CD14-positive monocyte (primary cell): ENCODE measurements at regions not wholly inside any gene's neighbourhood (a gene's known extent, or its start where the extent isn't known, plus 50 kb on each side); places are given as distances from the start of the nearest gene placed in this dataset.

Experiments used
- DNase-seq, 3 donors: peaks; one replicate each; pipeline ENCODE4 v3.0.0-alpha.2; 2011 to 2022
- H2AFZ ChIP-seq: 2 replicates; pipeline ENCODE4 v1.6.0; 2012; ENCODE audit warnings: mild to moderate bottlenecking, low read depth, low read length, inconsistent platforms; ENCODE audit not compliant: insufficient read depth, poor library complexity, severe bottlenecking
- H3K27ac ChIP-seq, 2 donors: 1 replicate in 1 of 2; 2 replicates in 1 of 2; pipeline ENCODE4 v1.5.1; 2012 to 2013; ENCODE audit warnings: low read length in 2 of 2, control low read depth in 1 of 2, inconsistent platforms in 1 of 2, low read depth in 1 of 2, mild to moderate bottlenecking in 1 of 2
- H3K27me3 ChIP-seq, 2 donors: one replicate each; pipeline versions ENCODE4 v1.6.0 to v1.6.1; 2011 to 2013; ENCODE audit warnings: low read length in 2 of 2; ENCODE audit not compliant: control insufficient read depth in 2 of 2, insufficient read depth in 2 of 2
- H3K36me3 ChIP-seq, 2 donors: replicated peaks in 1 of 2; 1 replicate in 1 of 2; 2 replicates in 1 of 2; pipeline versions ENCODE4 v1.5.1 to v1.6.1; 2012 to 2013; ENCODE audit warnings: low read length in 2 of 2, control low read depth in 1 of 2, inconsistent platforms in 1 of 2, mild to moderate bottlenecking in 1 of 2; ENCODE audit not compliant: insufficient read depth in 2 of 2, control insufficient read depth in 1 of 2
- H3K4me1 ChIP-seq, 2 donors: 1 replicate in 1 of 2; 2 replicates in 1 of 2; pipeline versions ENCODE4 v1.5.1 to v1.6.1; 2012 to 2013; ENCODE audit warnings: low read length in 2 of 2, control low read depth in 1 of 2, inconsistent platforms in 1 of 2, mild to moderate bottlenecking in 1 of 2, moderate library complexity in 1 of 2; ENCODE audit not compliant: insufficient read depth in 2 of 2, control insufficient read depth in 1 of 2
- H3K4me2 ChIP-seq: replicated peaks from 2 replicates; pipeline ENCODE3; 2012; ENCODE audit warnings: low read length, moderate library complexity, mild to moderate bottlenecking; ENCODE audit not compliant: poor library complexity, severe bottlenecking; ENCODE audit errors: extremely low read depth
- H3K4me3 ChIP-seq, 3 experiments: fragments of 200-600 bp in 1 of 3; sonication (generic) in 1 of 3; replicated peaks in 1 of 3; 1 replicate in 2 of 3; 2 replicates in 1 of 3; pipeline ENCODE4 v1.5.1; 2011 to 2013; ENCODE audit warnings: low read length in 3 of 3, mild to moderate bottlenecking in 3 of 3, control low read depth in 2 of 3, low read depth in 2 of 3, inconsistent platforms in 1 of 3, moderate library complexity in 1 of 3
- H3K79me2 ChIP-seq: 2 replicates; pipeline ENCODE4 v1.6.0; 2012; ENCODE audit warnings: mild to moderate bottlenecking, control low read depth, inconsistent platforms, low read length, moderate library complexity; ENCODE audit not compliant: insufficient read depth
- H3K9ac ChIP-seq: 2 replicates; pipeline ENCODE4 v1.6.0; 2017; ENCODE audit warnings: low read length, mild to moderate bottlenecking; ENCODE audit not compliant: insufficient read depth, poor library complexity, severe bottlenecking
- H3K9me3 ChIP-seq, 2 donors: replicated peaks in 1 of 2; 1 replicate in 1 of 2; 2 replicates in 1 of 2; pipeline versions ENCODE4 v1.5.1 to v1.6.1; 2012 to 2013; ENCODE audit warnings: low read length in 2 of 2, control low read depth in 1 of 2; ENCODE audit not compliant: control insufficient read depth in 1 of 2, insufficient read depth in 1 of 2
- H4K20me1 ChIP-seq: 2 replicates; pipeline ENCODE4 v1.6.0; 2012; ENCODE audit warnings: mild to moderate bottlenecking, low read length, control low read depth, moderate library complexity; ENCODE audit not compliant: insufficient read depth
- H3K27ac Mint-ChIP-seq, 7 donors: one replicate each; pipeline ENCODE4 v1.8.0; 2020; ENCODE audit warnings: mild to moderate bottlenecking in 7 of 7, mixed read lengths in 7 of 7, moderate library complexity in 6 of 7, inconsistent platforms in 2 of 7
- H3K27me3 Mint-ChIP-seq, 3 donors: one replicate each; pipeline ENCODE4 v1.8.0; 2021 to 2022; ENCODE audit warnings: low read depth in 3 of 3, mild to moderate bottlenecking in 3 of 3, mixed read lengths in 3 of 3, moderate library complexity in 3 of 3, inconsistent platforms in 1 of 3
- H3K36me3 Mint-ChIP-seq, 2 donors: one replicate each; pipeline ENCODE4 v1.8.0; 2020; ENCODE audit warnings: mixed read lengths in 2 of 2, inconsistent platforms in 1 of 2, mild to moderate bottlenecking in 1 of 2
- H3K4me1 Mint-ChIP-seq: one replicate; pipeline ENCODE4 v1.8.0; 2020; ENCODE audit warnings: mild to moderate bottlenecking, mixed read lengths
- H3K4me3 Mint-ChIP-seq, 2 donors: one replicate each; pipeline ENCODE4 v1.8.0; 2020; ENCODE audit warnings: mild to moderate bottlenecking in 2 of 2, mixed read lengths in 2 of 2, moderate library complexity in 1 of 2
- H3K9me3 Mint-ChIP-seq, 7 donors: one replicate each; pipeline ENCODE4 v1.8.0; 2020 to 2022; ENCODE audit warnings: mixed read lengths in 7 of 7, mild to moderate bottlenecking in 6 of 7, moderate library complexity in 6 of 7, inconsistent platforms in 2 of 7
- WGBS: methylation state at CpG from one replicate; pipeline ENCODE4 v1.1.5; 2013; ENCODE audit warnings: missing lambda C conversion rate; ENCODE audit not compliant: insufficient coverage; 5-methylcytosine and 5-hydroxymethylcytosine counted together
- intact Hi-C, 2 donors: fragments of 100-400 bp; cut with micrococcal nuclease; formaldehyde crosslinking; loops; one replicate each; pipeline versions ENCODE4 v1.15.0 to v1.15.1; 2023
- TF ChIP-seq, protein P1 (sequence below): fragments of 200-600 bp; IDR thresholded peaks from one replicate; pipeline ENCODE4 v1.8.0; 2022; ENCODE audit warnings: antibody characterized with exemption, mild to moderate bottlenecking

DNA sequence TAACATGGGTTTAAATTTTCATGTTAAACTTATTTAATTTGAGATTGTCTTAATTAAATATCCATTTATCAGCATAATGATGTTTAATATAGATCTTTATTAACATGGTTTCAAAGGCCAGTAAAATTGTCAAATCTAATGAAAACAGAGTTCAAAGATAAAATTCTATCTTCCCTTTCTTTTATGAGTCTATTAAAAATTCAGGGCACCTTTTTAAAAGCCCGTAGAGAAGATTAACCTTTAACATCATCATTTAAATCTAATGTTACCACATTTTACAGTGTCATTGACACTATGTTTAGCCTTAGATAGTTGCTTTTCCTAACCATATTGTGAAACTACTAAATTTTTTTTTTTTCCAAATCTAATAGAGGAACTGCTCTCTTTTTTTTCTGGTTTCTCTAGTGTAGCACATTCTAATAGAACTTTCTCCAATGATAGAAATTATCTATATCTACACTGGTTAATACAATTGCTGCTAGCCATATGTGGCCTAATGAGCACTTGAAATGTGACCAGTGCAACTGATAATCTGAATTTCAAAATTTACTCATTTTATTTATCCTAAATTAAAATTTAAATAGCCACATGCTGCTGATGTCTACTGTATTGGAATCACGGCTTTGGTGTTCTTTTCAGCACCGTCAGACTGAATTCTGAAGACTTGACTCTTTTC, 410.9 kb downstream of the UTRN start:
- Mint-ChIP-seq H3K27ac (no peak overlapping the region), H3K4me1 (peaks cover 9% of the 10 kb centered on the region), H3K36me3 (peaks cover 14 to 24% of the 10 kb centered on the region in 2 donors), H3K4me3 (no peak overlapping the region), H3K9me3 (peaks cover 2 to 6% (median 4%) of the 10 kb centered on the region in 7 donors), H3K27me3 (no peaks in the 10 kb centered on the region)
- TF ChIP-seq, protein P1, sequence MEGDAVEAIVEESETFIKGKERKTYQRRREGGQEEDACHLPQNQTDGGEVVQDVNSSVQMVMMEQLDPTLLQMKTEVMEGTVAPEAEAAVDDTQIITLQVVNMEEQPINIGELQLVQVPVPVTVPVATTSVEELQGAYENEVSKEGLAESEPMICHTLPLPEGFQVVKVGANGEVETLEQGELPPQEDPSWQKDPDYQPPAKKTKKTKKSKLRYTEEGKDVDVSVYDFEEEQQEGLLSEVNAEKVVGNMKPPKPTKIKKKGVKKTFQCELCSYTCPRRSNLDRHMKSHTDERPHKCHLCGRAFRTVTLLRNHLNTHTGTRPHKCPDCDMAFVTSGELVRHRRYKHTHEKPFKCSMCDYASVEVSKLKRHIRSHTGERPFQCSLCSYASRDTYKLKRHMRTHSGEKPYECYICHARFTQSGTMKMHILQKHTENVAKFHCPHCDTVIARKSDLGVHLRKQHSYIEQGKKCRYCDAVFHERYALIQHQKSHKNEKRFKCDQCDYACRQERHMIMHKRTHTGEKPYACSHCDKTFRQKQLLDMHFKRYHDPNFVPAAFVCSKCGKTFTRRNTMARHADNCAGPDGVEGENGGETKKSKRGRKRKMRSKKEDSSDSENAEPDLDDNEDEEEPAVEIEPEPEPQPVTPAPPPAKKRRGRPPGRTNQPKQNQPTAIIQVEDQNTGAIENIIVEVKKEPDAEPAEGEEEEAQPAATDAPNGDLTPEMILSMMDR: no peak
- peaks cover 90% of the 10 kb centered on the region for H4K20me1 ChIP-seq
- H3K4me1 ChIP-seq: peaks cover 8 to 13% of the 10 kb centered on the region in 2 donors
- 80% methylated on average over 1 of the region's 3 CpGs for WGBS
- no peak overlapping the region for H2AFZ ChIP-seq
- peak overlapping the region; percentile 13 for H3K4me2 ChIP-seq
- no peaks in the 10 kb centered on the region for H3K27me3 ChIP-seq
- peaks cover 12 to 24% of the 10 kb centered on the region in 2 donors for H3K36me3 ChIP-seq
- H3K9ac ChIP-seq: no peak overlapping the region
- H3K79me2 ChIP-seq: peaks cover 59% of the 10 kb centered on the region
- intact Hi-C loops: no loop called here
- H3K4me3 ChIP-seq: no peak overlapping the region
- peak in 1 of 3 donors; percentile 17 for DNase-seq
- H3K27ac ChIP-seq: peak overlapping the region in 1 of 2 donors; percentile 33
- peaks cover 0 to 3% of the 10 kb centered on the region in 2 donors for H3K9me3 ChIP-seq

DNA sequence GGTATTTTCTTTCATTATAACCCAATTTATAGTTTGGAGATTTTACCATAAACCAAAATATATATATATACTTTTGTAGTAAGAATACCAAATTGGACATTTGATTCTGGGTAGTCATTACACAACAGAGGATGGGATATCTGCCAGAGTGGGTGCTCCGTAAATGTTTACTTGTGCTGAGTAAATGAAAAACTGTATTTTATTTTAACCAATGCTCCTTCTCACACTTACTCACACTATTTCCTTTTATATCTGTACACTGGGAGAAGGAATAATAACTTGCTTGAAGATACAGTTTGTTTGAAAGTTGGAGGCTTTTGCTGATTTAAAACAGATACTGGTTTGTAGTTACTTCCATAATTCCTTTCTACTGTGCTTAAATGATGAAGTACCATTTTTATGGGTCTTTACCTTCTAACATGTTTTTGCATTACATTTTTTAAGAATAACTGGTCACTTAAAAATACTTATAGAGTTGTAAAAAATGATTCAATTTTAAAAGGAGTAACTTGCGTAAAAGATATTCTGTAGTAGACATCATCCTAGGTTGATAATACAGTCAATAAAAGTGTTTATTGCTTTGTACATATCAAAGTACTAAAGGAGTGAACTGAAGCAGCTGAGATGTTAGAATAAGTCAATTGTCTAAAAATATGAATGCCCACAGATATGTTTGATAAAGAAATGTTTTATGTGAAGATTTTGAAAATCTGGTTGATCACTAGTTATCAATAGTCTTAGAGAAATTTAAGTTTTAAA, 411.7 kb downstream of the UTRN start:
- intact Hi-C loops: no loop called here
- peaks cover 54% of the 10 kb centered on the region for H3K79me2 ChIP-seq
- H3K27me3 ChIP-seq: no peaks in the 10 kb centered on the region
- peaks cover 90% of the 10 kb centered on the region for H4K20me1 ChIP-seq
- H3K9me3 Mint-ChIP-seq: peaks cover 2 to 4% (median 3%) of the 10 kb centered on the region in 7 donors
- H3K36me3 ChIP-seq: peaks cover 17 to 30% of the 10 kb centered on the region in 2 donors
- peaks cover 0 to 3% of the 10 kb centered on the region in 2 donors for H3K9me3 ChIP-seq
- no peak overlapping the region for H3K27ac Mint-ChIP-seq
- no peak overlapping the region for H3K4me2 ChIP-seq
- H3K4me3 ChIP-seq: no peak overlapping the region
- no peak overlapping the region for H3K4me3 Mint-ChIP-seq
- no peak overlapping the region for H2AFZ ChIP-seq
- peaks cover 8 to 13% of the 10 kb centered on the region in 2 donors for H3K4me1 ChIP-seq
- no CpG with 5 or more reads among the region's 2 CpGs for WGBS
- H3K27ac ChIP-seq: no peak overlapping the region
- no peak overlapping the region for H3K9ac ChIP-seq
- peaks cover 8 to 28% of the 10 kb centered on the region in 2 donors for H3K36me3 Mint-ChIP-seq
- H3K27me3 Mint-ChIP-seq: no peaks in the 10 kb centered on the region
- DNase-seq: no peak
- peaks cover 9% of the 10 kb centered on the region for H3K4me1 Mint-ChIP-seq
- TF ChIP-seq, protein P1: no peak
